Sigmoid colon (tissue), 6 donors: ENCODE measurements at regions not wholly inside any gene's neighbourhood (a gene's known extent, or its start where the extent isn't known, plus 50 kb on each side); places are given as distances from the start of the nearest gene placed in this dataset.
A peak's percentile ranks its signal among the peaks of the same experiment; 100 is the strongest.

ENCODE experiments used
- DNase-seq: peaks from one replicate; pipeline ENCODE4 v3.0.0-alpha.2; 2019
- H3K27ac ChIP-seq, 4 donors: fragments of 200-600 bp; sonication (generic); one replicate each; pipeline ENCODE4 v1.5.1; 2016 to 2019; ENCODE audit warnings: mild to moderate bottlenecking in 1 of 4
- H3K27me3 ChIP-seq, 3 donors: fragments of 200-600 bp; sonication (generic); one replicate each; pipeline ENCODE4 v1.5.1; 2019; ENCODE audit warnings: mild to moderate bottlenecking in 1 of 3
- H3K36me3 ChIP-seq, 4 donors: fragments of 200-600 bp; sonication (generic); one replicate each; pipeline ENCODE4 v1.5.1; 2016 to 2019
- H3K4me1 ChIP-seq, 4 donors: fragments of 200-600 bp; sonication (generic); one replicate each; pipeline ENCODE4 v1.5.1; 2017 to 2019
- H3K4me3 ChIP-seq, 4 donors: fragments of 200-600 bp; sonication (generic); one replicate each; pipeline ENCODE4 v1.5.1; 2017 to 2019; ENCODE audit warnings: mild to moderate bottlenecking in 2 of 4, moderate library complexity in 1 of 4
- H3K9me3 ChIP-seq, 4 donors: fragments of 200-600 bp in 3 of 4; sonication (generic) in 3 of 4; one replicate each; pipeline versions ENCODE4 v1.5.1 to v1.6.1; 2013 to 2019
- CTCF ChIP-seq, 4 experiments: fragments of 450-650 bp in 3 of 4; fragments of 200-600 bp in 1 of 4; IDR thresholded peaks; one replicate each; pipeline ENCODE4 v1.5.1; 2016 to 2019; ENCODE audit warnings: antibody characterized with exemption in 4 of 4, mild to moderate bottlenecking in 3 of 4, moderate library complexity in 2 of 4
- EP300 ChIP-seq, 4 donors: sonication (generic); formaldehyde crosslinking; IDR thresholded peaks; one replicate each; pipeline ENCODE4 v1.6.1; 2017; ENCODE audit warnings: antibody characterized with exemption in 4 of 4
- POLR2A ChIP-seq, 2 donors: fragments of 450-650 bp; IDR thresholded peaks; one replicate each; pipeline ENCODE4 v1.6.1; 2016; ENCODE audit warnings: antibody characterized with exemption in 2 of 2, mild to moderate bottlenecking in 2 of 2, moderate library complexity in 2 of 2
- POLR2AphosphoS5 ChIP-seq, 4 donors: sonication (generic); formaldehyde crosslinking; IDR thresholded peaks; one replicate each; pipeline ENCODE4 v1.6.1; 2017; ENCODE audit warnings: antibody characterized with exemption in 4 of 4
- WGBS, 2 donors: extraction: QIAGEN DNeasy Blood & Tissue Kit; methylation state at CpG; one replicate each; pipeline ENCODE4 v1.1.7; 2013; 5-methylcytosine and 5-hydroxymethylcytosine counted together
- intact Hi-C: fragments of 100-400 bp; cut with DNase I; formaldehyde crosslinking; loops from one replicate; pipeline ENCODE4 v1.15.1; 2023
- donor health status: healthy with polysubstance abuse.
- donor health status: healthy.

GRCh38 chr3:43885908-43886618 lies 195.3 kb downstream of the ABHD5 start:
- DNase-seq: no peak
- H3K27me3 ChIP-seq: no peaks in the 10 kb centered on the region
- H3K4me3 ChIP-seq: no peak overlapping the region
- no peak overlapping the region for H3K27ac ChIP-seq
- 86% methylated on average over 3 of the region's 3 CpGs for WGBS, 2 donors
- TF ChIP-seq CTCF (IDR thresholded peaks at IDR 0.05): no peak
- no peak for TF ChIP-seq POLR2A (IDR thresholded peaks at IDR 0.05)
- no peak for TF ChIP-seq POLR2AphosphoS5 (IDR thresholded peaks at IDR 0.05)
- no peak for TF ChIP-seq EP300 (IDR thresholded peaks at IDR 0.05)
- no peaks in the 10 kb centered on the region for H3K9me3 ChIP-seq
- H3K4me1 ChIP-seq: peaks cover 0 to 11% (median 5%) of the 10 kb centered on the region in 4 donors
- no peaks in the 10 kb centered on the region for H3K36me3 ChIP-seq
- intact Hi-C loops: no loop called here

GRCh38 chr3:43892061-43892460 lies 201.3 kb downstream of the ABHD5 start:
- Histone ChIP-seq H3K4me3 (no peak overlapping the region), H3K27me3 (peaks cover 8 to 26% (median 16%) of the 10 kb centered on the region in 3 donors), H3K27ac (no peak overlapping the region), H3K9me3 (no peaks in the 10 kb centered on the region), H3K4me1 (peaks cover 0 to 13% (median 12%) of the 10 kb centered on the region in 4 donors), H3K36me3 (no peaks in the 10 kb centered on the region)
- 30 to 50% methylated on average over 6 of the region's 6 CpGs for WGBS, 2 donors
- intact Hi-C loops: no loop called here
- no peak for TF ChIP-seq POLR2A (IDR thresholded peaks at IDR 0.05)
- no peak for TF ChIP-seq EP300 (IDR thresholded peaks at IDR 0.05)
- no peak for TF ChIP-seq POLR2AphosphoS5 (IDR thresholded peaks at IDR 0.05)
- no peak for TF ChIP-seq CTCF (IDR thresholded peaks at IDR 0.05)
- DNase-seq: no peak

- WGBS, 2 donors: 8 to 17% methylated on average over 7 of the region's 7 CpGs
- no peak overlapping the region for H3K4me3 ChIP-seq
- DNase-seq: no peak
- H3K36me3 ChIP-seq: no peaks in the 10 kb centered on the region
- H3K4me1 ChIP-seq: peaks cover 0 to 13% (median 12%) of the 10 kb centered on the region in 4 donors
- intact Hi-C loops: no loop called here
- peaks cover 8 to 26% (median 16%) of the 10 kb centered on the region in 3 donors for H3K27me3 ChIP-seq
- H3K9me3 ChIP-seq: no peaks in the 10 kb centered on the region
- TF ChIP-seq EP300 (IDR thresholded peaks at IDR 0.05) (no peak), POLR2AphosphoS5 (IDR thresholded peaks at IDR 0.05) (no peak), POLR2A (IDR thresholded peaks at IDR 0.05) (no peak), CTCF (IDR thresholded peaks at IDR 0.05) (no peak)
- H3K27ac ChIP-seq: no peak overlapping the region
Observed at GRCh38 chr3:43892526-43892925, 201.8 kb downstream of the ABHD5 start.

GRCh38 chr3:43893727-43894126 lies 203.0 kb downstream of the ABHD5 start:
- Histone ChIP-seq H3K4me1 (peaks cover 0 to 13% (median 12%) of the 10 kb centered on the region in 4 donors), H3K27ac (no peak overlapping the region), H3K36me3 (no peaks in the 10 kb centered on the region), H3K27me3 (peaks cover 8 to 26% (median 18%) of the 10 kb centered on the region in 3 donors), H3K9me3 (no peaks in the 10 kb centered on the region), H3K4me3 (peak overlapping the region in 3 of 4 donors; percentile 34 to 48 (median 42))
- 4 to 14% methylated on average over 14 of the region's 14 CpGs for WGBS, 2 donors
- no peak for DNase-seq
- intact Hi-C loops: no loop called here
- no peak for TF ChIP-seq POLR2AphosphoS5 (IDR thresholded peaks at IDR 0.05)
- TF ChIP-seq POLR2A (IDR thresholded peaks at IDR 0.05): no peak
- no peak for TF ChIP-seq EP300 (IDR thresholded peaks at IDR 0.05)
- no peak for TF ChIP-seq CTCF (IDR thresholded peaks at IDR 0.05)
